ENCODE measurements at regions not wholly inside any gene's neighbourhood (a gene's known extent, or its start where the extent isn't known, plus 50 kb on each side); places are given as distances from the start of the nearest gene placed in this dataset.
"Not testable (repeated sequence)": the region's sequence is repeated elsewhere in the genome, so short reads cannot be mapped to it uniquely, and the experiment has no call there.

GRCh38 chr16:82287937-82288336 is 117.9 kb upstream of the MPHOSPH6 start:
- no peak for DNase-seq

- DNase-seq: no peak
Observed at GRCh38 chr16:82282662-82283061, 112.6 kb upstream of the MPHOSPH6 start.

- no peak for DNase-seq
Observed at GRCh38 chr16:82281544-82281943, 111.5 kb upstream of the MPHOSPH6 start.

- no peak for DNase-seq
Observed at GRCh38 chr16:82280867-82281266, 110.8 kb upstream of the MPHOSPH6 start.

GRCh38 chr16:82275349-82275748 is 105.3 kb upstream of the MPHOSPH6 start:
- not testable (repeated sequence) for DNase-seq

GRCh38 chr16:82271636-82272035 is 101.6 kb upstream of the MPHOSPH6 start:
- DNase-seq: no peak

- not testable (repeated sequence) for DNase-seq
Observed at GRCh38 chr16:82267675-82268074, 97.7 kb upstream of the MPHOSPH6 start.

- DNase-seq: no peak
Observed at GRCh38 chr16:82265809-82266208, 95.8 kb upstream of the MPHOSPH6 start.

GRCh38 chr16:82264756-82265155 is 94.7 kb upstream of the MPHOSPH6 start:
- DNase-seq: no peak

- DNase-seq: no peak
Observed at GRCh38 chr16:82263521-82264143, 93.6 kb upstream of the MPHOSPH6 start.

GRCh38 chr16:82262244-82262643 is 92.2 kb upstream of the MPHOSPH6 start:
- no peak for DNase-seq

- DNase-seq: no peak
Observed at GRCh38 chr16:82260212-82260795, 90.3 kb upstream of the MPHOSPH6 start.

- no peak for DNase-seq
Observed at GRCh38 chr16:82259731-82260130, 89.7 kb upstream of the MPHOSPH6 start.

GRCh38 chr16:82257990-82258389 is 88.0 kb upstream of the MPHOSPH6 start:
- no peak for DNase-seq

- no peak for DNase-seq
Observed at GRCh38 chr16:82252582-82252981, 82.6 kb upstream of the MPHOSPH6 start.

GRCh38 chr16:82248677-82249076 is 78.7 kb upstream of the MPHOSPH6 start:
- no peak for DNase-seq

GRCh38 chr16:82248012-82248656 is 78.1 kb upstream of the MPHOSPH6 start:
- DNase-seq: no peak

GRCh38 chr16:82242201-82242600 is 72.2 kb upstream of the MPHOSPH6 start:
- DNase-seq: no peak

GRCh38 chr16:82241469-82242052 is 71.5 kb upstream of the MPHOSPH6 start:
- no peak for DNase-seq

GRCh38 chr16:82240111-82240510 is 70.1 kb upstream of the MPHOSPH6 start:
- DNase-seq: no peak

- DNase-seq: no peak
Observed at GRCh38 chr16:82236875-82237274, 66.9 kb upstream of the MPHOSPH6 start.

GRCh38 chr16:82236415-82236814 is 66.4 kb upstream of the MPHOSPH6 start:
- DNase-seq: no peak

GRCh38 chr16:82232806-82233205 is 62.8 kb upstream of the MPHOSPH6 start:
- no peak for DNase-seq

All from NCI-H1436 treated with DMSO at 0.1 percent for 48 hours (cell line).